ENCODE measurements at regions not wholly inside any gene's neighbourhood (a gene's known extent, or its start where the extent isn't known, plus 50 kb on each side); places are given as distances from the start of the nearest gene placed in this dataset.

DNA sequence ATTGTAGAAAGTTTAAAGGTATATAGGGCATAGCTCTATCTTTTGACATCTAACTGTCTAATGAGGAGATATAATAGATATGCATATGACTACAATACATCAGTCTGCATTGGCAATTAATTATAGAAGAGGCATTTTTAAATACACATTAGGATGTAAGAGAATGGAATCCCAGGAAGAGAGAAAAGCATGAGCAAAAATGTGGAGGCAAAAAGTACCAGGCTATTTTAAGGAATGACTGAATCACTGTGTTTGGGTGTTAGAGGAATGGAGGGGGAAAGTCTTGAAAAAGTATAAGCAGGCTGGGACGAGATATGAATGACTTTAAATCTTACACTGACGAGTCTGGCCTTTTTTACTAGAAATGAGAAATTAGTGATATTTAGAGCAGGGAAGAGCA lies 138.4 kb upstream of the ZNF462 start:
- no peak for DNase-seq (ENCODE audit: extremely low spot score)
- CTCF ChIA-PET = no interaction called here
- POLR2A ChIA-PET = no interaction called here
- no peak for TF ChIP-seq FOXM1 (IDR thresholded peaks at IDR 0.05; ENCODE audit: borderline replicate concordance)

DNA sequence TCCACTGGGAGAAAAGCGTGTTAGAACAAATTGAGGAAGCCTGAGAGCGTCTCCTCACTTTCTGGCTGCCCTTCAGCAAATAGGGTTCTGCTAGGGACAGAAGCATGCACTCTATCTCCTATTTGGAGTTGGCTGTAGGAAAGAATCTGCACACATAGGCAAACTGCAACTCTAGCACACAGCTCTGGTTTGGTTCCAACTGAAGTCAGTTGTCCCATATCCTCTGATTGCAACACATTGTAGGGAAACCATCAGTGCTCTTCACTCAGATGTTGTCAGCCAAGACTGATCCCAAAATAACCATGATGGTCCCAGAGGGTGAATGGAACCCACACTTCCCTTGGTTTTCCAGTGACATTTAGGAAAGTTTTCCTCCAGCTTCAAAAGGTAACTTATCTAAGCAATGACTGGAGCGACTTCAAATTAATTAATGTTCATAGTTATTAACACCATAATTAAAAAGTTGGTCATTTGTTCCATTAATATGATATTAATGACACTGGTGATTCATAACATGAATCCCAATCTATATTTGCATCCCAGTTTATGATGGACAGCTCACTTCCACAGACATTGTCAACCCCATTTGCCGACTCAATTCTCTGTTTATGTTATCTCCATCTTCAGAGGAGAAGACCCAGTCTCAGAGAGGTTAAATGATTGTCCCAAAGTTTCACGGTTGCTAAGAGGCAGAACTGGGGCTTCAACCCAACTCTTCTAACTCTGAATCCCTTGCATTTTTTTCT lies 136.7 kb upstream of the ZNF462 start:
- no peak for DNase-seq (ENCODE audit: extremely low spot score)
- ChIA-PET CTCF (no interaction called here), POLR2A (no interaction called here)
- TF ChIP-seq ELF4 (IDR thresholded peaks at IDR 0.05) = no peak
- no peak for TF ChIP-seq FOXA1 (IDR thresholded peaks at IDR 0.05)
- no peak for TF ChIP-seq FOXM1 (IDR thresholded peaks at IDR 0.05; ENCODE audit: borderline replicate concordance)
- TF ChIP-seq SP1 (IDR thresholded peaks at IDR 0.05) = no peak
- no peak for TF ChIP-seq ZNF384 (IDR thresholded peaks at IDR 0.05)
- TF ChIP-seq TARDBP (IDR thresholded peaks at IDR 0.05) = no peak
- no peak for TF ChIP-seq SUZ12 (IDR thresholded peaks at IDR 0.05)
- no peak for TF ChIP-seq LEF1 (IDR thresholded peaks at IDR 0.05; ENCODE audit: borderline replicate concordance)
- no peak for TF ChIP-seq L3MBTL2 (conservative IDR thresholded peaks at IDR 0.05)
- no peak for TF ChIP-seq HDGF (IDR thresholded peaks at IDR 0.05; ENCODE audit: borderline replicate concordance)
- TF ChIP-seq NFRKB (IDR thresholded peaks at IDR 0.05) = no peak
- no peak for TF ChIP-seq BHLHE40 (IDR thresholded peaks at IDR 0.05; ENCODE audit: borderline replicate concordance)
- TF ChIP-seq ARNT (IDR thresholded peaks at IDR 0.05) = no peak
- TF ChIP-seq CTBP1 (IDR thresholded peaks at IDR 0.05; ENCODE audit: borderline replicate concordance) = no peak
- TF ChIP-seq, protein P1, sequence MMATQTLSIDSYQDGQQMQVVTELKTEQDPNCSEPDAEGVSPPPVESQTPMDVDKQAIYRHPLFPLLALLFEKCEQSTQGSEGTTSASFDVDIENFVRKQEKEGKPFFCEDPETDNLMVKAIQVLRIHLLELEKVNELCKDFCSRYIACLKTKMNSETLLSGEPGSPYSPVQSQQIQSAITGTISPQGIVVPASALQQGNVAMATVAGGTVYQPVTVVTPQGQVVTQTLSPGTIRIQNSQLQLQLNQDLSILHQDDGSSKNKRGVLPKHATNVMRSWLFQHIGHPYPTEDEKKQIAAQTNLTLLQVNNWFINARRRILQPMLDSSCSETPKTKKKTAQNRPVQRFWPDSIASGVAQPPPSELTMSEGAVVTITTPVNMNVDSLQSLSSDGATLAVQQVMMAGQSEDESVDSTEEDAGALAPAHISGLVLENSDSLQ (IDR thresholded peaks at IDR 0.05) = no peak

DNA sequence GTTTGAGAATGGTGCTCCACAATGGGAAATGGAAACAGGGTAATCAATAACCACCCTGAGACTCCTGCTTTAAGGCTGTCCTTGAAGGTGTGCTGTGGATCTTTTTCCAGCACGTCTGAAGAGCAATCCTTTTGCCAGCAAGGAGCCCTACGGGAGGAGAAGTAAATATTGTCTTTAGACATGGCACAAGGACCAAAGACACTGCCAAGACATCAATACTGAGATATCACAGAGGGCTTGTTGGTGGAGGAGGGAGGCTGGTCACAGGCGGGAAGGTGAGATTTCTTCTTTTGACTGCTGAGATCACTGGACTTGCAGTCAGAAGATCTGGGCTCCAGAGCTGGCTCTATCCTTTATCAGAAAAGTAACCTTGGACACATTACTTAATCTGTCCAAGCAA lies 135.0 kb upstream of the ZNF462 start:
- DNase-seq (ENCODE audit: extremely low spot score) = no peak
- POLR2A ChIA-PET = no interaction called here
- CTCF ChIA-PET = no interaction called here
- TF ChIP-seq SP1 (IDR thresholded peaks at IDR 0.05) (no peak), HDGF (IDR thresholded peaks at IDR 0.05; ENCODE audit: borderline replicate concordance) (no peak), ZNF384 (IDR thresholded peaks at IDR 0.05) (no peak), SUZ12 (IDR thresholded peaks at IDR 0.05) (no peak), FOXK2 (IDR thresholded peaks at IDR 0.05) (no peak), NFRKB (IDR thresholded peaks at IDR 0.05) (no peak)

DNA sequence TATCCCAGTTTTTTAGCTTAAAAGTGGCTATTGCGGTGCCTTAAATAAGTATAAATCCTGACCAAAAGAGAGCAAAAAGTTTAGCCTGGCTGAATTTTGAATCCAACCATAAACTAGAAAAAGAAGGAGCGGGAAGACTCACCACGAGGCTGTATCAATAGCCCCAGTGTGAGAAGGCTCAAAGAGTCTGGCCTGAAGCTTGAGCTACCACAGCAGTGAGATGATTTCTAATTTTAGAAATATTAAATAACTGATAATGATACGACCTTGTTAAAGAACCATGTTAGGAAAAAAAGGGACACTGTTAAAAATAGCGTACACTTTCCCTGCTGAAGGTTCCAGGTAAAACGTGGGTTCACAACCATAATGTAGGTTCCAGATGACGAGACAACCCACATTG lies 134.1 kb upstream of the ZNF462 start:
- POLR2A ChIA-PET = no interaction called here
- no peak for DNase-seq (ENCODE audit: extremely low spot score)
- CTCF ChIA-PET = no interaction called here
- no peak for TF ChIP-seq CTBP1 (IDR thresholded peaks at IDR 0.05; ENCODE audit: borderline replicate concordance)
- no peak for TF ChIP-seq NFRKB (IDR thresholded peaks at IDR 0.05)
- TF ChIP-seq FOXM1 (IDR thresholded peaks at IDR 0.05; ENCODE audit: borderline replicate concordance) = no peak
- TF ChIP-seq ELF4 (IDR thresholded peaks at IDR 0.05) = no peak
- TF ChIP-seq SP1 (IDR thresholded peaks at IDR 0.05) = no peak
- TF ChIP-seq FOXK2 (IDR thresholded peaks at IDR 0.05) = no peak
- TF ChIP-seq SUZ12 (IDR thresholded peaks at IDR 0.05) = no peak
- no peak for TF ChIP-seq ARNT (IDR thresholded peaks at IDR 0.05)
- TF ChIP-seq BHLHE40 (IDR thresholded peaks at IDR 0.05; ENCODE audit: borderline replicate concordance) = no peak
- TF ChIP-seq FOXA1 (IDR thresholded peaks at IDR 0.05) = no peak
- TF ChIP-seq L3MBTL2 (conservative IDR thresholded peaks at IDR 0.05) = no peak
- no peak for TF ChIP-seq LEF1 (IDR thresholded peaks at IDR 0.05; ENCODE audit: borderline replicate concordance)
- no peak for TF ChIP-seq HDGF (IDR thresholded peaks at IDR 0.05; ENCODE audit: borderline replicate concordance)
- no peak for TF ChIP-seq TARDBP (IDR thresholded peaks at IDR 0.05)
- no peak for TF ChIP-seq ZNF384 (IDR thresholded peaks at IDR 0.05)
- TF ChIP-seq, protein P1 (IDR thresholded peaks at IDR 0.05) = no peak

DNA sequence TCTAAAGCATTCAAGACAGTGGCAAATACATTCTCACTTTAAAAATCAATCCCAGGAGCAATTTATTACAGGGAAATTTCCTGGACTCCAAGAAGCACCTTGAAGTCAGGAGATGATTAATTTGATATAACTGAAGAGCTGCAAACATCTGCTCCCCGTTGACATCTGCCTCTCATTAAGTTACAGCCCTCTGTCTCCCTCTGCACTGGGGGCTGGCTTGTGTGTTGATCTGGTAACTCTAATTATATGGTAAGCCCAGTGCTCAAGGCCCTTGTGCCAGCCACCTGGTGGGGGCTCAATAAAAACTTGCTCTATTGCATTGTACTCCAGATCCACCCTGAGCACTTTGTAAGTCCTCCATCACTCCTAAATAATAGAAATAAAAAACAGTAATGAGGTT lies 131.1 kb upstream of the ZNF462 start:
- CTCF ChIA-PET = no interaction called here
- TF ChIP-seq TARDBP (IDR thresholded peaks at IDR 0.05) (no peak), SP1 (IDR thresholded peaks at IDR 0.05) (no peak), NFRKB (IDR thresholded peaks at IDR 0.05) (no peak), BHLHE40 (IDR thresholded peaks at IDR 0.05; ENCODE audit: borderline replicate concordance) (no peak), SUZ12 (IDR thresholded peaks at IDR 0.05) (no peak), HDGF (IDR thresholded peaks at IDR 0.05; ENCODE audit: borderline replicate concordance) (no peak), ZNF384 (IDR thresholded peaks at IDR 0.05) (no peak), CTBP1 (IDR thresholded peaks at IDR 0.05; ENCODE audit: borderline replicate concordance) (no peak), FOXK2 (IDR thresholded peaks at IDR 0.05) (no peak), ELF4 (IDR thresholded peaks at IDR 0.05) (no peak), FOXM1 (IDR thresholded peaks at IDR 0.05; ENCODE audit: borderline replicate concordance) (no peak), FOXA1 (IDR thresholded peaks at IDR 0.05) (no peak), LEF1 (IDR thresholded peaks at IDR 0.05; ENCODE audit: borderline replicate concordance) (no peak), L3MBTL2 (conservative IDR thresholded peaks at IDR 0.05) (no peak), ARNT (IDR thresholded peaks at IDR 0.05) (no peak)
- TF ChIP-seq, protein P1 (IDR thresholded peaks at IDR 0.05) = no peak
- POLR2A ChIA-PET = no interaction called here
- no peak for DNase-seq (ENCODE audit: extremely low spot score)

DNA sequence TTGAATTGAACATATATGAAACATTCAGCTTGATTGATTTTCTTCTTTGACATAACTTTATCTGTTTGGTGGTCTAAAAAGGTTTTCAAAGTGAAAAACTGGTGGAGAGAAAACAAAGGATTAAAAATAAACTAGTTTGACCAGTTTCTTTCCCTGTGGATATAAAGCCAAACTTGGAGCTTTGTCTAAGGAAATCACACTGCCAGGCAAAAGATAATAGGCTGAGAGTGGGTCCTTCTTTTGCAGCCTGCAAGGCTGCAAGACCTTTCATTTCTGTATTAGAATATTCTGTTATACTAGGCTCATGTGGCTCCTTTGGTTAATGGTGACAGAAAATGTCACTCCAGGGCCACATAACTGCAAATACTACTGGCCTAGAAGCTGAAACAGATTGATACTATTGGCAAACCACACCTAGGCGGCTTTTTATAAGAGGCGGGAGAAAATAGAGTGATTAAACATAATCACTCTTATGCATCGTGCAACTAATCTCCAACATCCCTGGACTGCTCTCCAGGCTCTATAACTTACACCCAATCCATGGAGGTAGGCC lies 129.1 kb upstream of the ZNF462 start:
- TF ChIP-seq SUZ12 (IDR thresholded peaks at IDR 0.05) (no peak), ARNT (IDR thresholded peaks at IDR 0.05) (no peak), L3MBTL2 (conservative IDR thresholded peaks at IDR 0.05) (no peak), HDGF (IDR thresholded peaks at IDR 0.05; ENCODE audit: borderline replicate concordance) (no peak), ZNF384 (IDR thresholded peaks at IDR 0.05) (no peak), CTBP1 (IDR thresholded peaks at IDR 0.05; ENCODE audit: borderline replicate concordance) (no peak), TARDBP (IDR thresholded peaks at IDR 0.05) (no peak), ELF4 (IDR thresholded peaks at IDR 0.05) (no peak), NFRKB (IDR thresholded peaks at IDR 0.05) (no peak), FOXA1 (IDR thresholded peaks at IDR 0.05) (no peak), FOXM1 (IDR thresholded peaks at IDR 0.05; ENCODE audit: borderline replicate concordance) (no peak), SP1 (IDR thresholded peaks at IDR 0.05) (no peak), FOXK2 (IDR thresholded peaks at IDR 0.05) (no peak), LEF1 (IDR thresholded peaks at IDR 0.05; ENCODE audit: borderline replicate concordance) (no peak), BHLHE40 (IDR thresholded peaks at IDR 0.05; ENCODE audit: borderline replicate concordance) (no peak)
- TF ChIP-seq, protein P1 (IDR thresholded peaks at IDR 0.05) = no peak
- no peak for DNase-seq (ENCODE audit: extremely low spot score)
- POLR2A ChIA-PET = no interaction called here
- CTCF ChIA-PET = no interaction called here
